Muscle of leg (tissue), 3 donors: ENCODE measurements at regions not wholly inside any gene's neighbourhood (a gene's known extent, or its start where the extent isn't known, plus 50 kb on each side); places are given as distances from the start of the nearest gene placed in this dataset.
A peak's percentile ranks its signal among the peaks of the same experiment; 100 is the strongest.

Experiments
- DNase-seq: peaks from one replicate; pipeline ENCODE4 v3.0.0; 2013
- H3K27ac ChIP-seq: one replicate; pipeline ENCODE4 v1.5.1; 2013; ENCODE audit warnings: mild to moderate bottlenecking, low read length, control low read depth
- H3K27me3 ChIP-seq: one replicate; pipeline ENCODE4 v1.6.1; 2013; ENCODE audit warnings: low read length; ENCODE audit not compliant: control insufficient read depth, insufficient read depth
- H3K36me3 ChIP-seq: one replicate; pipeline ENCODE4 v1.6.1; 2013; ENCODE audit warnings: low read length; ENCODE audit not compliant: control insufficient read depth, insufficient read depth
- H3K4me1 ChIP-seq: one replicate; pipeline ENCODE4 v1.6.1; 2013; ENCODE audit warnings: low read length; ENCODE audit not compliant: control insufficient read depth, insufficient read depth
- H3K4me3 ChIP-seq: one replicate; pipeline ENCODE4 v1.5.1; 2013; ENCODE audit warnings: low read length, control low read depth
- H3K9me3 ChIP-seq: replicated peaks from 2 replicates; pipeline ENCODE4 v1.6.1; 2013; ENCODE audit warnings: low read depth, low read length; ENCODE audit not compliant: control insufficient read depth
- WGBS: methylation state at CpG from one replicate; pipeline ENCODE4 v1.1.5; 2013; ENCODE audit warnings: missing lambda C conversion rate; ENCODE audit not compliant: insufficient coverage; 5-methylcytosine and 5-hydroxymethylcytosine counted together

DNA sequence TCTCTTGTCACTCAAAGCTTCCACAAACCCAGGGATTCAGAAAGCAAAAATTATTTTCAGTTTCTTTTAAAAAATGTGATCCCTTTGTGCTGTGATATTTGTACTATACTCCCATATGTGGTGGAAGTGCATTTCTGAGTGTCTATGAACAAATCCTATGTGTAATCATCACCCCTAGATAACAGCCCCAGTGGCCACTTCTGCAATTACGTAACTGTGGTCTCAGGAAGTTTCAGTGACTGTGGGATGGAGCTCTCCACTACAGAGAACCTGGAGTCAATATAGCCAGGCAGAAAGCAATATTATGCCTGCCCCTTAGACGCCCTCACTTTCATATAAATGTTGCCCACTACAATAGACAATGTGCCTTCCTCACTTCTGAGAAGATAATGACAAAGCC, 1101.7 kb upstream of the GHITM start:
- DNase-seq: no peak
- H3K4me3 ChIP-seq: no peak overlapping the region
- no peaks in the 10 kb centered on the region for H3K4me1 ChIP-seq
- WGBS: no CpG with 5 or more reads among the region's 2 CpGs
- no peaks in the 10 kb centered on the region for H3K36me3 ChIP-seq
- H3K27ac ChIP-seq: no peak overlapping the region
- no peaks in the 10 kb centered on the region for H3K27me3 ChIP-seq
- H3K9me3 ChIP-seq: no peaks in the 10 kb centered on the region

DNA sequence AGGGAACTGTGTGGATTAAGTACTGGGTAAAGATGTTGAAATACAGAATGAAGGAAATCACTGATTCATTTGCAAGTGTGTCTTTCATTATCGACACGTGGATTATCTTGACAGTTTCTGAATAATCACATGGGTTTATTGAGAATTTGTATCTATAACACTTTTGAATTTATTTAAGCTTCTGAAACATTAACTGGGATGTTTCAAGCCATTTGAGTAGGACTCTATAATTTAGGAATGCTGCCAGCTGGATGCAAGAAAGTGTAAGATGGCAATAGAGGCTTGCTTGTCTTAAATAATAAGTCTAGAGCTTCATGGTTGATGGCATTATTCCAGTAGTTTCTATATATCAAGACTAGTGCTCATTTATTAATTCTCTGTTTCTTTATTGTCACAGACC, 1100.7 kb upstream of the GHITM start:
- Histone ChIP-seq H3K36me3 (no peaks in the 10 kb centered on the region), H3K4me3 (no peak overlapping the region), H3K27ac (no peak overlapping the region), H3K27me3 (no peaks in the 10 kb centered on the region), H3K9me3 (no peaks in the 10 kb centered on the region), H3K4me1 (no peaks in the 10 kb centered on the region)
- WGBS: no CpG with 5 or more reads among the region's 2 CpGs
- no peak for DNase-seq

DNA sequence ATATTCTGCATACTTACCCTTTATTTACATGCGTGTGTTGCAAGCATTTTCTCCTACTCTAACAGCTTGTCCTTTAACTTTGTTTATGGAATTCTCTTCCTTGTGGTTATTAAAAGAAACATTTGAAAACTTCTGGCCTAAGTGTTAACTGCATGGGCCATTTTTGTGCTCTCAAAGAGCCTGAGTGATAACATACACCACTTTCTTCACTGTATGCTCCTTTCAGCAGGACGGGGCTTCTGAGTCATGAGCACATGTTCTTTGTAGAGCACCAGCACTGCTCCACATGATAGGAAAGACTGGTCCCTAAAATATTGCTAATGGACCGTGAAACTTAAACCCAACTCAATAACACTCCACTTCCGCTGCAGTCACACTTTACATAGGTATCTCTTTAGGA, 1093.6 kb upstream of the GHITM start:
- Histone ChIP-seq H3K9me3 (no peaks in the 10 kb centered on the region), H3K4me1 (no peaks in the 10 kb centered on the region), H3K4me3 (no peak overlapping the region), H3K36me3 (no peaks in the 10 kb centered on the region), H3K27me3 (no peaks in the 10 kb centered on the region), H3K27ac (no peak overlapping the region)
- WGBS: 80% methylated on average over 1 of the region's 4 CpGs
- no peak for DNase-seq

DNA sequence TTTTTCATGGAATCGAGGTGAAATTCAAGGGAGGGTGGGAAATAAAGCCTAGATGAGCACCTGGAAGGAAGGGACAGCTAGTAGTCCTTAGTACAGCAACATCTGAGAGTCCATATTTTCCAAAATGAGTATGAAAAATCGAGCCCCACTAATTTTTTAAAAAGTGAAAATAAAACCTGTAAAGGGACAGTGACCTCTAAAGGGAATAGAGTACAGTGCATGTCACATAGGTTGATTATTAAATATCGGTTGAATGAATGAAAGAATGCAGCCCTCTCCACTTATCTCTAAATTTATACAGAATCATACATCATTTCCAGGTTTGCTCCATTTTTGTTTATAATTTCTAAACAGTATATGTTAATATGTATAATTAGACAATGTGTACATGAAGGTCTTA, 1088.5 kb upstream of the GHITM start:
- H3K27me3 ChIP-seq: no peaks in the 10 kb centered on the region
- no CpG with 5 or more reads among the region's 3 CpGs for WGBS
- H3K27ac ChIP-seq: no peak overlapping the region
- no peaks in the 10 kb centered on the region for H3K4me1 ChIP-seq
- DNase-seq: no peak
- no peaks in the 10 kb centered on the region for H3K36me3 ChIP-seq
- no peaks in the 10 kb centered on the region for H3K9me3 ChIP-seq
- H3K4me3 ChIP-seq: no peak overlapping the region

DNA sequence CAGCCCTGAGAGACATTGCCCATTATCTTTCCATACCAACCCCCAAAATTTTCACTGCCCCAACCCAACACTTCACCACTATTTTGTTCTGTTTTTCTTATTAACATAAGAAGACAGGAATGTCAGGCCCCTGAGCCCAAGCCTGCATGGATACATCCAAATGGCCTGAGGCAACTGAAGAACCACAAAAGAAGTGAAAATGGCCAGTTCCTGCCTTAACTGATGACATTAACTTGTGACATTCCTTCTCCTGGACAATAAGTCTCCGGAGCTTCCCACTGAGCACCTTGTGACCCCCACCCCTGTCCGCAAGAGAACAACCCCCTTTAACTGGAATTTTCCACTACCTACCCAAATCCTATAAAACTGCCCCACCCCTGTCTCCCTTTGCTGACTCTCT, 1076.4 kb upstream of the GHITM start:
- Histone ChIP-seq H3K4me1 (no peaks in the 10 kb centered on the region), H3K4me3 (no peak overlapping the region), H3K9me3 (no peaks in the 10 kb centered on the region), H3K36me3 (no peaks in the 10 kb centered on the region), H3K27me3 (no peaks in the 10 kb centered on the region), H3K27ac (no peak overlapping the region)
- DNase-seq: no peak
- 90% methylated on average over 2 of the region's 2 CpGs for WGBS

DNA sequence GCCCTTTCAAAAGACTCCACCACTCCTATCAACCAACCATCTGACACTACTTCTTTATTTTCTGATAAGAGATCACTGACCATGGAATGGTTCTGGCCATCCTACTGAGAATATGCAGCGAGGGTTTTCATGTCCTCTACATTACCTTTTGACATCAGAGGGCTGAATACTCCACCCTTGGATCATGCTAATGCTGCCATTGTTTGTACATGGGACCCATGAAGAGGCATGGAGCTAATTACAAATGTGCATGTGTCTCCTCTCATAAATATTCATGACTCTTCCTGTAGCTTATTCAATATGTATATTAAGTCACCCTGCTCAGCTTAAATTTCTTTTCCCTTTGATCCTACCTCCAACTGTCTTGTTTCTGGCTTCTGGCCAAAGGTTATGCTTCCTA, 1065.8 kb upstream of the GHITM start:
- H3K4me1 ChIP-seq: peaks cover 9% of the 10 kb centered on the region
- H3K36me3 ChIP-seq: no peaks in the 10 kb centered on the region
- no peak overlapping the region for H3K4me3 ChIP-seq
- peak; percentile 2 for DNase-seq
- no peaks in the 10 kb centered on the region for H3K27me3 ChIP-seq
- no peaks in the 10 kb centered on the region for H3K9me3 ChIP-seq
- no peak overlapping the region for H3K27ac ChIP-seq
- WGBS: no CpG with 5 or more reads among the region's 1 CpG

DNA sequence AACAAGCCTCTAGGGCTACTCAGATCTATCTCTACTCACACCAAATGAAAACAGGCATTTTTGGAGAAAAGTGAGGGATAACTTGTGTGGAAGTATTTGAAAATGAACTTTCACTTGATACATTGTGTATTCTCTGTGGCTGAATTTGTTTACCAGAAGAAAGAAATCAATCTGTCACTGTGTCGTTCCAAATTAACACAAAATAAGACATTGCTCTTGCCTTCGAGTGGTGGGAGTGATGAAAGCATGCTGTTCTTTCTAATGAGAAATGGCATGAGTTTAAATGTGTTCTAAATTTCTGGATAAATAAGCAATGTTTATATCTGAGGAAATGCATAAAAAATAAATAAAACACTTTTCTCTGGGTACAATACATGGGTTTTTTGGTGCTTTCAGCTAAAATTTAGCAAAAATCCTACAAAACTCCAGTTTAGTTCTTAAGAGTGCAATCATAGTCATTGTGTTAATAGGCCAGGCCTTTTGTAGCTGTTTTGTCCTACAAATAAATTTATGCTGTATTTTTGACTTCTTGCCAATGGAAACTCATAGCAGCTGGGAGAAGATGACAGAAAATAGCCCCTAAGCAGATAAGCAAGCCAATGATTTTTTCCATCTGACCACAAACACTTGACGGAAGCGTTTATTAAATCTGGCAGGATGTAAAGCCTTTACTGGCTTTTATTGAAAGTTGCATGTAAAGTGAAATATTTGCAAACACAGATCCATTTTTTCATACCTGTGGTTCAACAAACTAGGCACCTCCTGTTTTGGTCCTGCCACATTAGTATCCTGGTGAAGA, 1064.1 kb upstream of the GHITM start:
- no peak overlapping the region for H3K4me3 ChIP-seq
- H3K27ac ChIP-seq: peak overlapping the region; percentile 47
- no CpG with 5 or more reads among the region's 4 CpGs for WGBS
- H3K27me3 ChIP-seq: no peaks in the 10 kb centered on the region
- peaks cover 9% of the 10 kb centered on the region for H3K4me1 ChIP-seq
- H3K36me3 ChIP-seq: no peaks in the 10 kb centered on the region
- no peaks in the 10 kb centered on the region for H3K9me3 ChIP-seq
- peak; percentile 94 for DNase-seq

DNA sequence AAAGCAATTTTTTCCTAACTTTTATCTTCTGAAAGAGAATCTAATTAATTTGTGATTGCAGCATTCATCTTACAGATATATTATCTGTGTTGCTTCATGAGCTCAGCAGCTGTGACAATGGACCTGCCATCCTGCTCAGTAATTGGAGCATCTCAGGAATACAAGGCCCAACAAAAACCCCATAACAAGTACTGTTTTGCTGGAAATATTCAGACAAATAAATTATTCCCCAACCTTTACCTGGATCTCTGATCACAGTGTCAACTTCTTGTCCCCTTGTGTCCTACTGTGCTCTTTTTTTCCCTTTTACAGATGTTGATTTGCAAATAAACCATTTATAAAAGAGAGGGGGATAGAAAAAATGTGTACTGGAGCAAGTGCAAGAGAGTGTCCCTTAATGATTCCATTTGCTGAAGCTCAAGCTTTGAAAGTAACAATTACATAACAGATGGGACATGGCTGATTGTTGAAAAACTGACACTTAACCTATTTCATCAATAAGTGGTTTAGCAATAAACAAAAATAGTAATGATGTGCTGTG, 1063.4 kb upstream of the GHITM start:
- Histone ChIP-seq H3K36me3 (no peaks in the 10 kb centered on the region), H3K4me3 (no peak overlapping the region), H3K4me1 (peaks cover 9% of the 10 kb centered on the region), H3K27me3 (no peaks in the 10 kb centered on the region), H3K9me3 (no peaks in the 10 kb centered on the region), H3K27ac (peak overlapping the region; percentile 47)
- peak; percentile 12 for DNase-seq

DNA sequence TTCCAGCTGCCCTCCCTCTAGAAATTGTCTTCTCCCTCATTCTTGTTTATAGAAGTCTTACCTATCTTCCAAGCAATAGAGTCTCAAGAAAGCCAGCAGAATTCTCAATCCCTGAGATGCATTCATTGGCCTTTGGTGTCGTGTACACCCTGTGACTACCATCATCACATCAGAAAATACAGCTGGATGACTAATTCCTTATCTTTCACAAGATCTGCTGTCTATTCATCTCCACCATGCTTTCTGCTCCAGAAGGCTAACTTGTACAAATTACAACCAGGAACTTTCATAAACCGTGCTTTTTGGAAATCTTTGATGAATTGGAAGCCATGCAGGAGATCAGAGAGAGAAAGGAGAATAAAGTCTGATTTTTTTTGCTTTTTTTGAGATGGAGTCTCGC, 1062.9 kb upstream of the GHITM start:
- 80% methylated on average over 1 of the region's 3 CpGs for WGBS
- no peaks in the 10 kb centered on the region for H3K36me3 ChIP-seq
- no peak for DNase-seq

DNA sequence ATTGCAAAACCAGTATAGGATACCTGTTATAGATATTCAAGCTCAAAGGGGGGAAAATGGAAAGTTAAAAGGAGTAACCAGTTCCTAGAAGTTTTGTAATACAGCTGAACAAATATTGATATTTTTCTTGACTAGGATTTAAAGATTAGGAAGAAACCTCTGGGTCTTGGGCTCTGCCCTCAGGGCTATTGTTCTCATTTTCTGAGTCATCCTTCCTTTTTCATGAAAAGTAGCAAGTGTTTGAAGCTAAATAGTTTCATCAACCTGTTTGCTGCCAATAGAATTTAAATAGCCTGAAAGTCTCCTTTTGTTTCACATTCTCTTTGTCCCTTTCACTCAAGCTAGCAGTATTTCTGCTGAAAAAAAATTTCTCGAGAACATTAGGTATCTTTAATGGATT, 1061.1 kb upstream of the GHITM start:
- no peak overlapping the region for H3K27ac ChIP-seq
- WGBS: no CpG with 5 or more reads among the region's 1 CpG
- H3K36me3 ChIP-seq: no peaks in the 10 kb centered on the region
- no peaks in the 10 kb centered on the region for H3K9me3 ChIP-seq
- no peaks in the 10 kb centered on the region for H3K27me3 ChIP-seq
- H3K4me1 ChIP-seq: peaks cover 9% of the 10 kb centered on the region
- no peak overlapping the region for H3K4me3 ChIP-seq
- DNase-seq: peak; percentile 1

More for the DNA sequence above, 1062.9 kb upstream of the GHITM start:
- H3K4me3 ChIP-seq: no peak overlapping the region
- no peak overlapping the region for H3K27ac ChIP-seq
- H3K27me3 ChIP-seq: no peaks in the 10 kb centered on the region
- no peaks in the 10 kb centered on the region for H3K9me3 ChIP-seq
- H3K4me1 ChIP-seq: peaks cover 9% of the 10 kb centered on the region

DNA sequence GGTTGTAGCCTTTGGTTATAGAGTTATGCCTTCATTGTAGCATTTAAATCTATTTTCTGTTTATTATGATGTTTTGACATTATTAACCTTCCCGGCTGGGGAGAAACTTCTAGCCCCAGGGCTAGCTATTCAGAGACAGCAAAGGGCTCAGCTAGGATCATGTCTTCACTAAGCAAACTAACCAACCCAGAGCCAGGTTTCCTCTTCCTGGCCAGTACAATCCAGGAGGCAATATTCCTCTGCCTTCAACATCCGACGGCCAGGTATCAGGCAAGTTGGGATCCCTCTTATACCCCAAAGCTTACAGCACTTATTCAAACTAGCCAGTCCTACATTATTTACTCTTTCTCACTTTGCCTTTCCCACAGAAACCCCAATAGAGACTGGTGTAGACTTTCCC, 1060.7 kb upstream of the GHITM start:
- no peak for DNase-seq
- no peaks in the 10 kb centered on the region for H3K9me3 ChIP-seq
- H3K4me3 ChIP-seq: no peak overlapping the region
- WGBS: 94% methylated on average over 2 of the region's 3 CpGs
- peaks cover 9% of the 10 kb centered on the region for H3K4me1 ChIP-seq
- H3K36me3 ChIP-seq: no peaks in the 10 kb centered on the region
- no peaks in the 10 kb centered on the region for H3K27me3 ChIP-seq
- no peak overlapping the region for H3K27ac ChIP-seq
